ENCODE measurements at regions not wholly inside any gene's neighbourhood (a gene's known extent, or its start where the extent isn't known, plus 50 kb on each side); places are given as distances from the start of the nearest gene placed in this dataset.
"Not testable (repeated sequence)": the region's sequence is repeated elsewhere in the genome, so short reads cannot be mapped to it uniquely, and the experiment has no call there.

GRCh38 chr14:61154641-61155040, 126.5 kb downstream of the TMEM30B start:
- no peak for DNase-seq

- DNase-seq = no peak
These were observed 127.1 kb downstream of the TMEM30B start for GRCh38 chr14:61153914-61154545.

GRCh38 chr14:61153431-61153830, 127.7 kb downstream of the TMEM30B start:
- no peak for DNase-seq

- no peak for DNase-seq
These were observed 128.2 kb downstream of the TMEM30B start for GRCh38 chr14:61152851-61153364.

- DNase-seq = no peak
These were observed 129.9 kb downstream of the TMEM30B start for GRCh38 chr14:61151251-61151650.

- DNase-seq = no peak
These were observed 130.3 kb downstream of the TMEM30B start for GRCh38 chr14:61150851-61151250.

GRCh38 chr14:61149896-61150295, 131.2 kb downstream of the TMEM30B start:
- no peak for DNase-seq

GRCh38 chr14:61148742-61149350, 132.3 kb downstream of the TMEM30B start:
- DNase-seq = no peak

- DNase-seq = no peak
These were observed 133.1 kb downstream of the TMEM30B start for GRCh38 chr14:61147831-61148549.

- no peak for DNase-seq
These were observed 133.7 kb downstream of the TMEM30B start for GRCh38 chr14:61147381-61147821.

GRCh38 chr14:61146899-61147298, 134.2 kb downstream of the TMEM30B start:
- no peak for DNase-seq

GRCh38 chr14:61145903-61146481, 135.1 kb downstream of the TMEM30B start:
- peak; percentile 54 for DNase-seq

GRCh38 chr14:61145034-61145902, 135.9 kb downstream of the TMEM30B start:
- peak; percentile 41 for DNase-seq

- DNase-seq = not testable (repeated sequence)
These were observed 136.8 kb downstream of the TMEM30B start for GRCh38 chr14:61144117-61145033.

- no peak for DNase-seq
These were observed 140.3 kb downstream of the TMEM30B start for GRCh38 chr14:61140872-61141271.

- DNase-seq = no peak
These were observed 140.9 kb downstream of the TMEM30B start for GRCh38 chr14:61140271-61140670.

GRCh38 chr14:61139006-61139599, 142.0 kb downstream of the TMEM30B start:
- DNase-seq = no peak

GRCh38 chr14:61132894-61133293, 148.2 kb downstream of the TMEM30B start:
- no peak for DNase-seq

GRCh38 chr14:61132336-61132735, 148.8 kb downstream of the TMEM30B start:
- no peak for DNase-seq

- DNase-seq = no peak
These were observed 149.6 kb downstream of the SLC38A6 start for GRCh38 chr14:61130512-61131260.

Measured in NCI-H1436 treated with DMSO at 0.1 percent for 48 hours (cell line).